ENCODE measurements at regions not wholly inside any gene's neighbourhood (a gene's known extent, or its start where the extent isn't known, plus 50 kb on each side); places are given as distances from the start of the nearest gene placed in this dataset.

DNA sequence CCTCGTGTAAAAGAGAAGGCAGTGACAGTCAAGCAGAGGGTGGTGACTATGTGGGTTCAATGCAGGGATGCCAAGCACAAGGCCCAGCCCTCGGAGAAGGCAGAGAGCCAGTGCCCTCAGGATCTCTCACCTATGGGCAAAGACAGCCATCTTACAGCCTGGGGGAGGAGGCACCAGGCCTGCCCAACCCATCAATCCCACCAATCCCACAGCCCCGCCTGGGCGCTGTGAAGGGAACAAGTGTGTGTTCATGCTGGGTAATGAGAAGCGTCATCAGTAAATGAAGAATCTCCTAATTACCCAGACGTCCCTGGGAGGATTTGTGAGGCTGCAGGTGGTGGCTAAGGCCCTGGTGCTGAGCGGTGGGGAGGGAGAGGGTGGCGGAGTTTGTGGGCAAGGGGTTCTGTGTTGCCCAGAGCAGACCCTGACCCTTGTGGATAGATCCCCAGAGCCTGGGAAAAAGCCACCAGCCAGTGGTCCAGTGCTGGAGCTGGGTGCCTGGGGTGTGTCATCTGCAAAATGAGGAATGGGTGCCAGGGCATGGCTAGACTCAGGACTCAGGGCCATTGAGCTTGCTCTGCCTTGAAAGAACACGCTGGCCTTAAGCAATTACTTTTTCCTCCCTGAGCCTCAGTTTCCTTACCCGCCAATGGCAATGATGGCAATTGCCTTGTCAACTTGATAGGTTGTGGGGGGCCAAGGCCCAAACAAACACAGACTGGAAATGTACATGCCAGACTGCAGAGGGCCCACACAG, 128.1 kb upstream of the UNC5B start:
- no peak for TF ChIP-seq SIN3A (IDR thresholded peaks at IDR 0.05; ENCODE audit: borderline replicate concordance, insufficient read depth, low read length)
- TF ChIP-seq POLR2AphosphoS5 (IDR thresholded peaks at IDR 0.05; ENCODE audit: low read depth, low read length) = no peak
- no peak for TF ChIP-seq FOXP2 (optimal IDR thresholded peaks at IDR 0.05; ENCODE audit: borderline replicate concordance, extremely low read depth, extremely low read length, insufficient read depth)
- TF ChIP-seq TAF1 (IDR thresholded peaks at IDR 0.05; ENCODE audit: borderline replicate concordance, insufficient read depth, low read length) = no peak
- TF ChIP-seq, protein P1, sequence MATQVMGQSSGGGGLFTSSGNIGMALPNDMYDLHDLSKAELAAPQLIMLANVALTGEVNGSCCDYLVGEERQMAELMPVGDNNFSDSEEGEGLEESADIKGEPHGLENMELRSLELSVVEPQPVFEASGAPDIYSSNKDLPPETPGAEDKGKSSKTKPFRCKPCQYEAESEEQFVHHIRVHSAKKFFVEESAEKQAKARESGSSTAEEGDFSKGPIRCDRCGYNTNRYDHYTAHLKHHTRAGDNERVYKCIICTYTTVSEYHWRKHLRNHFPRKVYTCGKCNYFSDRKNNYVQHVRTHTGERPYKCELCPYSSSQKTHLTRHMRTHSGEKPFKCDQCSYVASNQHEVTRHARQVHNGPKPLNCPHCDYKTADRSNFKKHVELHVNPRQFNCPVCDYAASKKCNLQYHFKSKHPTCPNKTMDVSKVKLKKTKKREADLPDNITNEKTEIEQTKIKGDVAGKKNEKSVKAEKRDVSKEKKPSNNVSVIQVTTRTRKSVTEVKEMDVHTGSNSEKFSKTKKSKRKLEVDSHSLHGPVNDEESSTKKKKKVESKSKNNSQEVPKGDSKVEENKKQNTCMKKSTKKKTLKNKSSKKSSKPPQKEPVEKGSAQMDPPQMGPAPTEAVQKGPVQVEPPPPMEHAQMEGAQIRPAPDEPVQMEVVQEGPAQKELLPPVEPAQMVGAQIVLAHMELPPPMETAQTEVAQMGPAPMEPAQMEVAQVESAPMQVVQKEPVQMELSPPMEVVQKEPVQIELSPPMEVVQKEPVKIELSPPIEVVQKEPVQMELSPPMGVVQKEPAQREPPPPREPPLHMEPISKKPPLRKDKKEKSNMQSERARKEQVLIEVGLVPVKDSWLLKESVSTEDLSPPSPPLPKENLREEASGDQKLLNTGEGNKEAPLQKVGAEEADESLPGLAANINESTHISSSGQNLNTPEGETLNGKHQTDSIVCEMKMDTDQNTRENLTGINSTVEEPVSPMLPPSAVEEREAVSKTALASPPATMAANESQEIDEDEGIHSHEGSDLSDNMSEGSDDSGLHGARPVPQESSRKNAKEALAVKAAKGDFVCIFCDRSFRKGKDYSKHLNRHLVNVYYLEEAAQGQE (IDR thresholded peaks at IDR 0.05; ENCODE audit: insufficient read depth in 1 of 2, low read depth in 2 of 2, low read length in 2 of 2) = no peak

All from PFSK-1 (cell line).